Right lung (tissue), 2 donors: ENCODE measurements at regions not wholly inside any gene's neighbourhood (a gene's known extent, or its start where the extent isn't known, plus 50 kb on each side); places are given as distances from the start of the nearest gene placed in this dataset.

ENCODE experiments used
- DNase-seq, 2 donors: peaks; one replicate each; pipeline ENCODE4 v3.0.0-alpha.2; 2013

DNA sequence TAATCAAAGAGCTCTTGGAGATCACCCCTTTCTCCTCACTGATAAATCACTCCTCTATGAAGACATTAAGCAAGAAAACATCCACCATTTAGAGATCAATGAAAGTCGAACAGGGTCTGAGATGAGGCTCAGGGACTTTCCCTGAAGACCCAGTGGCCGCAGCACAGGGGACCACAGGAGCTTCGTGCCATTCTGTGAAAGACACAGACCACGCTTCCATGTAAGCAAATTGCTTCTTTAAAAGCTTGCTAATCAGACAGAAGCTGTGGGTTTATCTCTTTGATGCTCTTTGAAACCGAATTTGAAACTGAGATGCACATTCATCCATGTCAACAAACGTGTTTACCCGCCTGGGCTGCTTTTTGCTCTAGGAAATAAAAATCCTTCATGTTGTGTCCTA lies 231.9 kb upstream of the PPP2R2D start:
- DNase-seq, result no peak

DNA sequence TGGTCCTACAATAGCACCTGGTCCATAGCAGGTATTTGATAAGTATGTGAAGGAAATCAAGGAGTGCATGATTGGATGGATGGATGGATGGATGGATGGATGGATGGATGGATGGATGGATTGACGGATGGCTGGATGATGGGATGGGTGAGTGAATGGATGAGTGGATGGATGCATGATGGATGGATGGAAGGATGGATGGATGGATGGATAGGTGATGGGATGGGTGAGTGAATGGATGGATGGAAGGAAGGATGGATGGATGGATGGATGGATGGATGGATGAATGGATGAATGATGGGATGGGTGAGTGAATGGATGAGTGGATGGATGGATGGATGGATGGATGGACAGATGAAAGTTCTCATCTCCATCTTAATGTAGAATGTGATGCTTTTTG lies 231.0 kb upstream of the PPP2R2D start:
- no peak for DNase-seq

DNA sequence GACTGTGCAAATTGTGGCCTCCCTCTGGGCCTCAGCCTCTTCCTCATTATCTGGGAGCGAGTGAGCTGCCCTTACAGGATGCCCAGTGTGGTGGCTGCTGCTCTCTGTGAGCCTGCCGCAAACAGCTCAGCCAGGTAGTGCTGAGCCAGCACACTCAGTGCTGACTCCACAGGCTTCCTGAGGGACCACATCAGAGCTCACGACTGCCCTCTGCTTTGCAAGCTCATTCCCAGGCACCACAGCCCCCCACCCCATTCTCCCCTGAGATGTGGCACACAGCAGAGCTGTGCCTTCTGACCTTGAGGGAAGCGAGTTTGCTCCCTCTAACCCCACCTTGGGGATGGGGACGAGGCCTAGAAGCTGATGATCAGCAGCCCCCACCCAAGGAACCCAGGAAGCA lies 230.5 kb upstream of the PPP2R2D start:
- DNase-seq, result no peak

DNA sequence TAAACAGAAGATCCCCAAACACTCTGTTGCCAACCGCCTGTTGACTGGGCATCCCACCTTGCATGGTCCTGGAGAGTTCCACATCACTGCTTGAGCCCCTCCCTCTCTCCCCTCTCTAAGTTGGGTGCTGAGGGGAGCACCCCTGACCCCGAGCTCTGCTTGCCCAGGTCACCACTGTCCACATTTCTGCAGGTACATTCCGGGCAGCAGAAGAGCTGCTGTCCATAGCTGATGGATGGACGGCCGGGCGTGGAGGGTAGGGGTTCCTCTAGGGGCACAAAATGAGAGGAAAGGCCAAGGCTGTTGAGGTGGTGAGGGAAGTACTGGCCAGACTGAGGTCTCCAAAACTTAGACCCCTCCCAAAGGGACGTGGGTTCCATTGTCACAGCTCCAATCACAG lies 227.4 kb upstream of the PPP2R2D start:
- no peak for DNase-seq

DNA sequence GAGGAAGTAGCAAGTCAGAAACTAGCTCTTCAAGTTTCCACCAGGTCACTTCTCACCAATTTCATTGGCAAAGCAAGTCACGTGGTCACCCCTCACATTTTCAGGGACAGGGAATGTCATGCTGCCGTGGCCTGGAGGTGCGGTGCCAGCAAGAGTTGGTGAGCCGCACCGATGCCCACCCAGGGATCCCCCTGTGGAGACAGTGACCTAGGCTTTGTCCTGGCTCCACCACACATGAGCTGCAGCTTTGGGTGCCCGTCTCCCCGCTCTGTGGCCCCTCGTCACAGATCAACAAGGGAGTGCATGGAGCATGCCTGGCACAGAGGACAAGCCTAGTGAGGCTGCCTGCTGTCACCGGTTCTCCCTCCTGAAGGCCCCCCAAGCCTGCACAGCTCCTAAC lies 226.7 kb upstream of the PPP2R2D start:
- DNase-seq, result no peak

DNA sequence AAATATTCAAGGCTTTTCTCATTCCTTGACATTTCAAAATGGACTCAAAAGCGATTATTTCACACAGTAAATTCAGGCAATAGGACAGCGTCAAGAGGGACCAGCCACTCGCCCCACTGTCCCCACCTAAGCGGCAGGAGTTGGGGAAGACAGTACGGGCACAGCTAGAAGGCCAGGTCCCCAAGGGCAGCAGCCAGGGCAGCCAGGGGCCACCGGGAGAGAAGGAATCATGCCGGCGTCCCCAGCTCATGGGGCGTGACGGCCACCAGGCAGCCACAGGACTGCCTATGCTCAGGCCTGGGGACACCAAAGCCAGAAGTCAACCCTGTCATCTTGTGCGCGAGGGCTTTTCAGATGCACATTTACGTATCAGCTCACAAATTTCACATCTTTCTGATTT lies 225.7 kb upstream of the PPP2R2D start:
- no peak for DNase-seq

DNA sequence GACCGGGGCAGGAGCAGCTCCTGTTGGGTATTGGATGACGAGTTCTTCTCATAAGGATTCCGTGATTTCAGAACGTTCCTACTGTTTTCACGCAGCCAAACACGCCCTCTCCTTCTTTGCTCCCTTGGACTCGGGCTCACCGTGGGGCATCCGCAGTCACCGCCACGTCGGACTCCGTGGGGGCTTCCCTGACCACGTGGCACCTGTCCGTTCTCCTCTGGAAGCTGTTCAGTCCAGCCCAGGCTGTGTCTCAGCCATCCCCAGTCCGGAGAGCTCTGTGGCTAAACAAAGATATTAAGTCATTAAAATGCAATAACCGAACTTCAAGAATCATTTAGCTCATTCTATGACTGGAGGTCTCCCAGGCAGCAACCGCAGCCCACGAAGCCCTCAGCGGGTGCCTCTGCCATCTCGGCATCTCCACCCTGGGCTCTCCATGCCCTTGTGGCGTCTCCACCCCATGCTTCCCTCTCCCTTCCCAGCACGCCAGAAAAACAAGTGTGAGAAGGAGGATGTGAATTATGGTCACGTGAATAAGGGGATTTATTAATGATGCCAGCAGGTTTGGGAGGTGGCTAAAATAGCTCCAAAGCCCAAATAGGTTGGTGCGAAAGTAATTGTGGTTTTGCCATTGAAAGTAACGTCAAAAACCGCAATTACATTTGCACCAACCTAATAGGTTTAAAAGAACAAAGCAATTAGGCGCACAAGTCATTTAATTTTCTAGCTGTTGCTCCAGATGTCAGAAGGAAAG lies 224.6 kb upstream of the PPP2R2D start:
- no peak for DNase-seq

DNA sequence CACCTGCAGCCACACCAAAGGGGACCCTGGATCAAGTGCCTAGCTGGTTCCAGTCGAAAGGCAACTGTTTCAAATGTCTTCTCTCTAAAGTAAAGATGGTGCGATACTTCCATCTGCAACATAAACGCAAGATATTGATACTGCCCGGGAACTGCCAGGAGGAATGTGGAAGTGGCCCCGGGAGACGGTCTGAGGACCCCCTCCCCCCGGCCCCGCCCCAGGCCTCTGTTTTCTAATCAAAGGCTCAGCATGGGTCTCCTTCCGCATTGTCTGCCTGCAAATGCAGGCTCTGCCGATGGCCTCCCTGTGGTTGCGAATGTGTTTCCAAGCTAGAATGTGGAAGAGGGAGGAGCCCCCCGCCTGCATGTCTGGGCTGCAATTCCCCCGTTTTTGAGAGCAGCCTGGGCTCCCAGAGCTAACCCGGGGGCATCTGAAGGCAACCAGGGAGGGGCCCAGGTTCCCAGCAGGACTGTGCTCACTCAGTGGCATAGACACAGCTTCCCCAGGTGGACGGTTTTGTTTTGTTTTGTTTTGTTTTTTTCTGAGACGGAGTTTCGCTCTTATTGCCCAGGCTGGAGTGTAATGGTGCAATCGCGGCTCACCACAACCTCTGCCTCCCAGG lies 223.9 kb upstream of the PPP2R2D start:
- no peak for DNase-seq

DNA sequence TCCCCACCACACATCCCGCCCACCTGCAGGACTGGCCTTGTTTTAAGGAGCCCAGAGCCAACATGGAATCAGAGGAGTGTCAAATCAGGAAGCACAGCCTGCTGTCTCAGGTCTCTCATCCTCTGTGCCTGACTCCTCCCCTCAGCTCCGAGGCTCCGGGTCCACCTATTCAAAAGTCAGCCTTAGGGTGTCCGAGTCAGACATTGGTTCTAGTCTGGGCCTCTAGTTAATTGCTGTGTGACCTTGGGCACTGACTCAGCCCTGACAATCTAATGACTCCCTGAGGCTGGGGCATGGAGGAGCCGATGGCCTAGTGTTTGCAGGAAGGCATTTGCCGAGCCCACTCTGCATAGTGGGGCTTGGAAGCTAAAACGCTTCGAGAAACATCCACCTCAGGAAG lies 223.1 kb upstream of the PPP2R2D start:
- DNase-seq, result no peak

DNA sequence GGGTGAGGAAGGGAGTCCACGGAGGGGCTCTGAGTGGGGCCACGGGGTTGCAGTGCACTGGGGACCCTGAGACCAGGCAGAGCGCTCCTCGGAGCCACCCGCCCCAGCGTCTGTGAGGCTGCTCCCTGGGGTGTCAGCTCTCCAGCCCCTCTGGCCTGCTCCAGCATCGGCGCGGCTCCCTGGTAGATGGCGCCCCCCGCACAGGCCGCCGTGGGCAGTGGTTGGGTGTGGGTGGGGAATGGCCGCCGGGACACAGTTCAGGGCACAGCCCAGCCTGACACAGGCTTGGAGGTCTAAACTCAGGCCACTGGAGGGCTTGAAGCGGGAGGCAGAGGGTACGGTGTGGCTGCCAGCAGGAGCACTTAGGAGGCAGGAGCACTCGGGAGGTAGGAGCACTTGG lies 222.6 kb upstream of the PPP2R2D start:
- no peak for DNase-seq

DNA sequence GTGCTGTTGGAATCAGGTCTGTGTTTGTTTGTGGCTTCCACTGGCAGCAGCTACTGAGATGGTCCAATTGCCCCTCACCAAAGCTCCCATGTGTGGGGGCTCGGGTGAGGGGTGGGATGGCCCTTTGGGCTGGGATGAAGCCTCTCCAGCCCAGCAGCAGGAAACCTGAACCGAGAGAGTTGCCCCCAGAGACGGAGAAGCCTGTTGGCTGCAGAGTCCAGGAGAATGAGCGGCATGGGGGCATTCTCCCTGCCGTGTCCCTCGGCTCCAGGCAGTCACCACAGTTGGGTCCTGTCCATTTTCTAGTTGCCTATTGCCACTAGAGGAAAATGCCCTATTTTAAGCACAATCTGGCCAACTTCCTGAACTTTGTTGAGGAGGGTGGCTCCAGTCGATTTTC lies 222.2 kb upstream of the PPP2R2D start:
- DNase-seq, result no peak

DNA sequence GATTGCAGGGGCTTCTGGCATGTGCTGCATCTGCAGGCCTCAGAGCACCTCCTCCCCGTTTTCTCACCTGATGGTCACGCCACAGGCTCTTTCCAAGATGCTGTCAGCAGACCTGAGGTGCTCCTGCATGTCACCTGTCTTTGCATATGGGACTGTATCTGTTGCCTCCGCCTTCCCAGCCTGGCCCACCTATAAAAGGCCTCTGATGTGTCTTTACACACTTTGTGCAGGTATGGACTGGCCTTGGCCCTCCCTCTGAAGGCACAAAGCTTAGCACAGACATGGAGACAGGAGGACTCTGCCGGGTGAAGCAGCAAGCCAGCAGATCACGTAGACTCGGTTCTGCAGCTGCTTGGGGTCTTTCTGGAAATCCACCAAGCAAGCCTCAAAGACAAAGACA lies 220.9 kb upstream of the PPP2R2D start:
- DNase-seq, result no peak

DNA sequence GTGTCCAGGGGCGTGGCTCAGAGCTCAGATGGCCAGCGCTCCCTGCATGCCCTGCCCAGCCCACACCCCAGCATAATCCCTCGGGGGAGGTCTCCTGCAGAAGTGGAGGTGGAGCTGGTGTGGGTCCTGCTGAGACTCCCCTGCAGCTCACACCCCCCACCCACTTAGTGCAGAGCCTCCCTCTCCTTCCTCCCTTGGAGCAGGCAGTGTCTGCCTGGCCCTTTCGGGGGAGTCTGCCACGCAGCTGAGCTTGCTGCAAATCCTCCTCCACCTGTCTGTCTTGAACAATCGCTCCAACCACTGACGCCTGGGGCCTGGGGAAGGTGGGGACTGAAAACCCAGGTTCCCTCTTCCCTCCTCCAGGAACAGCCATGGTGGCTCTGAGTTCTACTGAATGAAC lies 219.7 kb upstream of the PPP2R2D start:
- DNase-seq, result no peak

DNA sequence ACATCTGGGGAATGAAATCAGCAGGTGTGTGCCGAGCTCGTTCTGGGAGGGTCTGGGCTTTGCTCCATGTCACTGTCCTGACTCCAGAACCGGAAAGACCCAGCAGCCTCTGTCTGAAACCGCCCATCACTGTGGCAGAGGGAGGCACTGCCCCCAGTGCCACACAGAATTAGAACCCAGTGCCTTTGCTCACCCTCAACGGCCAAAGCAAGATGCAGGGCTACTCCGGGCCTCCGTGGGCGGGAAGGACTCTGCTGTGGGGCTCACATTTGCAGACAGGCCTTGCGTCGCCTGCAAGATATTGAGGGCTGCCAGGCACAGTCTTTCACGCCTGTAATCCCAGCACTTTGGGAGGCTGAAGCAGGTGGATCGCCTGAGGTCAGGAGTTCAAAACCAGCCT lies 219.2 kb upstream of the PPP2R2D start:
- no peak for DNase-seq

DNA sequence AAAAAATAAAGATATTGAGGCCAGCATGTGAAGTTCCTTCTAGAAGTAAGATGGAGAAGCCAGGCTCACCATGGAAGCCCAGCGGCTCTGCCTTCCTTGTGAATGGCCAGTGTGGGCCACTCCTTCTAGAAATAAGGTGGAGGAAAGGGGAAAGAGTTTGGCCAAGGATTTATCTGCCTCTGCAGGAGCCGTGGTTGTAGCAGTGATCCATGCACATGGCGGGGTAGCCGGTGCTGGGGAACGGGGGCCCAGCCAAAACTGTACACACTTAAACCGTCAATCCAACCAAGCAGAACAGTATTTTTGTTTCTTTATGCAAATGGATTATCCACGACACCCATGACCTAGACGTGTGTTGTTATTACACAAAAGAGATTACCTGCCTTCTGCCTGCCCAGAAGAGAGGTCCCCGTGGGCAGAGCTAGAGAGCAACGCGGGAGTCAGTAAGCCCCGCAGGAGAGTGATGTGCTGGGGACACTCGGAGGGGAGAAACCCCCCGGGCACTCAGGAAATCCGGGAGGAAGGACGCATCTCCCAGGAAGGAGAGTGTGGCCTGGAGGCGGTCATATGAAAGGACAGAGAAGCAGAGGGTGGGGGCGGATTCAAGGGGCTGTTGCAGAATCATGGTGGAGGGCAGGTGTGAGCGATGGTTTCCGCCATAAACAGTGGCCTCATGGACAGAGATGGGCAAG lies 218.4 kb upstream of the PPP2R2D start:
- no peak for DNase-seq

DNA sequence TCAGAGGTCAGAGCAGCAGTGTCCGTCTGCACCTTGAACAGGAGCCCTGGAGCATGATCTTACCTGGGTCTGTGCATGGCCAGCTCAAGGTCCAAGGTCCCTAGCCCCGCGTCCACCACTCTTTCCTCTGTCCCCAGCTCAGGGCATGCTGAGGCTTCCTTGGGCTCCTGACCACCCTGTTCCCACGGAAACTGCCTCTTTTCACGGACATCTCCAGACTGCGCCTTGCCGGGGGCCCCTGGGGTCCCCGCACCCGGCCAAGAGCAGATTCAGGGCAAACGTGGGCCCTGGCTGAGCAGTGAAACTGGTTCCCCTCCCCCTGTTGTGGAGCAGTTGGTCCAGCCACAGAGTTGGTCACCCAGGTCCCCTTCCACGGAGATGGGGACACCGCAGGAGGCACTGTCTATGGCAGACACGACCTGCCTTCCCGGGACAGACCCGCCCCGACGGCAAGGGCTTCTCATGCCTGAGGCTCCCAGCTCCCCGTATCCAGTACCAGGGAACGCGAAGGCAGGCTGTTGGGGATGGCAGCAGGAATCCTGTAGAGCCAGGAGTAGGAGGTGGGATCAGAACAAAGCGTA lies 217.4 kb upstream of the PPP2R2D start:
- no peak for DNase-seq

DNA sequence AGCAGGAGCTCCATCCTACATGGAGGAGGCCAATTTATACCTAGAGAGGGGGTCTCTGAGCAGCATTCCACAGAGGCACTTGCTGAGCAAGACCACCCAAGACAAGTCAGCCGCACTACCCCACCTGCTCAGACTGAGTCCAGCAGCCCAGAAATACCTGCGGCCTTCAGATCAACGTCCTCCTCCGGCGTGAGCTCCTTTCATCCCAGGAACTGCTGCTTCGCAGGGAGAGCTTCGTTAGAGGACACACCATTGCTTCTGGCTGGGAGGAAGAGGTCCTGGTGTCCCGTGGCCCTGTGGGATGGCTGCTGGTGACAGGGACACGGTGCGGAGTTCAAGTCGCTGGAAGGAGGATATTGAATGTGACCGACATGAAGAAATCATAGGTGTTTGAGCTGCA lies 216.9 kb upstream of the PPP2R2D start:
- DNase-seq, result no peak

DNA sequence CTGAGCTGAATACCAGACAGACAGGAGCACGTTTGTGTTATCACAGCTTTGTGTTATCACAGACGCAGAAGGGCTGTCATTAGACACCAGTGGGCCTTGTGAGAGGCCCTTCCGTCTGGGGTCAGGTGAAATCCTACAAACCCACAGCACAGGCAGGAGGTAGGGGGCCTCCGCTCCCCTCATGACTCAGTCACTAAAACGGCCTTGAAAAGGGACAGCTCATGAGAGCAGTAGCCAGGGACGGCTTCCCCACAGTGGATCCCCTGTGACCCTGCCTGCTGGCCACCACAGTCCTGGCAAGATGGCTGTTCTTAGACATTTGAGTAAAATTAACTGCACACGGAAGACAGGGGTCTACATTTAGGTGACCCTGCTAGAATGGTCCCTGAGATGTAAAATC lies 215.8 kb upstream of the PPP2R2D start:
- no peak for DNase-seq

DNA sequence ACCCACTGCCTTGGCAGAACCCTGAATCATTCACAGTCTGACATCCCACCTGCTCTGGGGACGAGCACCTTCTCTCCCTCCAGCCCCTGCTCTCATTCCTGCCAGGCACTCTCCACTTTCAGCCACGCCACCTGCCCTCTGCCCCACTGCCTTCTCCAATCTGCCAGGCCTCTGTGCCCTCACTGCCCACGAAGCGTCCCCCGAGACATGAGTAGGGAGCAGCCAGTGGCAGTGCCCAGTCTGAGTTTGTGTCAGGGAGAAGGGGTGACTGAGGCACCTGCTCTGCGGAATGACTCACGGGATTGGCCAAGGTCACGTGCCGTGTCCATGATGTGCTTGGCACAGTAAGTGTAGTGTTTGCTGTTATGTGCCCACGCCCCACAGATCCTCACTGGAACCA lies 215.2 kb upstream of the PPP2R2D start:
- no peak for DNase-seq

DNA sequence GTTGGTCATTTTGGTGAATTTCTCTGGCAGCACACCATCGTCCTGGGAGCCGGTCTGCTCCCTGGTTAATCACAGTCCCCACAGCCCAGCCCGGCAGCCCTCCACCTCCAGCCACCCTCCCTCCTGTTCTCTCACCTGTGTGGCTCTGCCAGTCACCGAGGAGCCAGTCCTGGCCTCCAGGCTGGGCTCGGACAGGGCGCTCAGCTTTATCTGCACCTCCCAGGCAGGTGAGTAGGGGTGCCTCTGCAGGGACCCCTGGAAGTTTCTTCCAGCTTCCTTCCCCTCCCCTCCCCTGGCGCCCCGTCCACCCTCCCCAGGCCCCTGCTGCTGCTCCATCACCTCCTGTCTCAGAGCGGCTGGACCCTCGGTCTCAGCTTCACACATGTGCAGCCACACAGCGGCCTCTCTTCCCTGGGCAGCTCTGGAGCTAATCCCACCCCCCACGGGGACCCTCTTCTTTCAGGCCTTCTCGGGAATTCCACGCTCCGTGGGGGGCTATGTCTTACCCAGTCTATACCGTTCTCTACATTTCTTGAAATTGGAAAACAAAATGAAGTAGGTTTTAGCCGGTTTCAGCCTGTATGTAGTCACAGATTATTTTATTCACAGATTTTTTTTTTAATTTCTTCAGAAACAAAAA lies 213.9 kb upstream of the PPP2R2D start:
- no peak for DNase-seq

DNA sequence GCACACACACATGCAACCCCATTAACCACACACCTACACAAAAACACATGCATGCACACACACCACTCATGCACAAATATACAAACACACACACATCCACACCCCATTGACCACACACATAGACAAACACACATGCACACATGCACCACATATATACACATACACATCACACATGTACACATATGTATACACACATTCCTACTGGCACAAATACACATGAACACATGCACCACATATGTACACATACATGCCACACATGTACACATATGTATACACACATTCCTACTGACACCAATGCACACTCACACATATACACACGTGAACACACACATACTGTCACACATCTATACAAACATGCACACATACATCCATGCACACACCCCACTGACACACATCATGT lies 212.5 kb upstream of the PPP2R2D start:
- DNase-seq, result no peak

DNA sequence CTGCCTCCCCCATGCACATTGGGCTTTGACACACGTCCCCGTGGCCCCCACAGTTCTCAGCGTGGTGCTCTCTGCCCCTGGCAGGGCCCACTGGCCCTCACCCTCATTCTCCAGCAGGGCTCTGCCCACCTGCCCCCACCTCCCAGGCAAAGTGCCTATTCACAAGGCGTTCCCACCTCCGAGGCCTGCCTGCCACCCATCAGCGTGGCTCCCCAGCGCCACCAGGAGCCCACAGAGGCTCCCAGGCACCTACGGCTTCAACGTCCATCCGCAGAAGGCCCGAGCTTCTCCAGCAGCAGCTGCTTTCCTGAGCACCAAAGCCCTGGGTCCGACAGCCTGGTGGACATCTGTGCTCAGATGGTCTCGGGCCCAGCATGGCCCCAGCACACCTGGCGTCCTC lies 211.8 kb upstream of the PPP2R2D start:
- DNase-seq, result no peak

DNA sequence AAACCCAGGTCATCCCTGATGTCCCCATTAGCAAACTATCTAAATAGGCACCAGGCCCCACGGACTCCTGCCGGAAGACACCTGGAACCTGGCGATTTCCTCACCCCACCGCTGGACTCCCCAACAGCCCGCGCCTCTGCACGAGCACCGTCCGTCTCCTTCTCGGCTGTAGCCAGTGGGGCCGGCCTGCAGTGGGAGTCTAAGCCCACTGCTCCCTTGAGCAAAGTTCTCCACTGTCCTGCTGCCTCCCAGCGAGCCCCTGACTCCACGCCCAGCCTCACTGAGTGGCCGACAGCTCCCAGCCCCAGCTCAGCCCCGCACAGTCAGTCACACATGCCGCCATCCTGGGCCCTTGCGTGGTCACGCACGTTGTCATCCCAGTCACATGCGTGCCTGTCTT lies 211.3 kb upstream of the PPP2R2D start:
- no peak for DNase-seq
